Transverse colon (tissue), 4 donors: ENCODE measurements at regions not wholly inside any gene's neighbourhood (a gene's known extent, or its start where the extent isn't known, plus 50 kb on each side); places are given as distances from the start of the nearest gene placed in this dataset.

Source experiments
- DNase-seq: peaks from one replicate; pipeline ENCODE4 v3.0.0-alpha.2; 2019
- H3K27ac ChIP-seq, 4 donors: fragments of 200-600 bp; sonication (generic); 2 replicates each; pipeline ENCODE4 v1.5.1; 2016 to 2018; ENCODE audit warnings: inconsistent platforms in 4 of 4
- H3K27me3 ChIP-seq: fragments of 200-600 bp; sonication (generic); 2 replicates; pipeline ENCODE4 v1.5.1; 2017; ENCODE audit warnings: inconsistent platforms
- H3K36me3 ChIP-seq, 4 donors: fragments of 200-600 bp; sonication (generic); 2 replicates each; pipeline ENCODE4 v1.5.1; 2017 to 2019; ENCODE audit warnings: inconsistent platforms in 4 of 4
- H3K4me1 ChIP-seq, 4 donors: fragments of 200-600 bp; sonication (generic); 2 replicates each; pipeline ENCODE4 v1.5.1; 2017 to 2020; ENCODE audit warnings: inconsistent platforms in 4 of 4
- H3K4me3 ChIP-seq, 4 donors: fragments of 200-600 bp; sonication (generic); 1 replicate in 1 of 4; 2 replicates in 3 of 4; pipeline versions ENCODE4 v1.5.1 to v1.6.1; 2017 to 2019; ENCODE audit warnings: inconsistent platforms in 4 of 4
- H3K9me3 ChIP-seq, 2 donors: fragments of 200-600 bp; sonication (generic); 2 replicates each; pipeline ENCODE4 v1.5.1; 2017 to 2019; ENCODE audit warnings: inconsistent platforms in 2 of 2
- EP300 ChIP-seq: sonication (generic); formaldehyde crosslinking; IDR thresholded peaks from one replicate; pipeline ENCODE4 v1.6.1; 2017; ENCODE audit warnings: antibody characterized with exemption, low read depth
- POLR2A ChIP-seq: fragments of 450-650 bp; IDR thresholded peaks from one replicate; pipeline ENCODE4 v1.6.1; 2016; ENCODE audit warnings: antibody characterized with exemption, mild to moderate bottlenecking, moderate library complexity
- POLR2AphosphoS5 ChIP-seq, 3 donors: sonication (generic); formaldehyde crosslinking; IDR thresholded peaks; one replicate each; pipeline ENCODE4 v1.6.1; 2016; ENCODE audit warnings: antibody characterized with exemption in 3 of 3
- WGBS, 2 donors: methylation state at CpG; one replicate each; pipeline ENCODE4 v1.1.5; 2018; ENCODE audit warnings: low coverage in 1 of 2; 5-methylcytosine and 5-hydroxymethylcytosine counted together
- in situ Hi-C, 4 donors: fragments of 200-750 bp; cut with MboI; loops; one replicate each; pipeline versions ENCODE4 v1.15.0 to v1.15.1; 2017; ENCODE audit warnings: low sequenced_read_pairs in 3 of 4, low pct_ligation_motif_present in 1 of 4, low pct_unique_long_range_greater_than_20kb in 1 of 4
- intact Hi-C: fragments of 100-400 bp; cut with DNase I; formaldehyde crosslinking; loops from one replicate; pipeline ENCODE4 v1.15.1; 2023; ENCODE audit warnings: low total_unique reads
- TF ChIP-seq, protein P1 (sequence below), 5 experiments: fragments of 200-600 bp in 3 of 5; fragments of 450-650 bp in 2 of 5; sonication (generic) in 3 of 5; IDR thresholded peaks; 1 replicate in 2 of 5; 2 replicates in 3 of 5; pipeline ENCODE4 v1.5.1; 2016 to 2017; ENCODE audit warnings: antibody characterized with exemption in 5 of 5, inconsistent platforms in 3 of 5, mild to moderate bottlenecking in 2 of 5, moderate library complexity in 1 of 5

DNA sequence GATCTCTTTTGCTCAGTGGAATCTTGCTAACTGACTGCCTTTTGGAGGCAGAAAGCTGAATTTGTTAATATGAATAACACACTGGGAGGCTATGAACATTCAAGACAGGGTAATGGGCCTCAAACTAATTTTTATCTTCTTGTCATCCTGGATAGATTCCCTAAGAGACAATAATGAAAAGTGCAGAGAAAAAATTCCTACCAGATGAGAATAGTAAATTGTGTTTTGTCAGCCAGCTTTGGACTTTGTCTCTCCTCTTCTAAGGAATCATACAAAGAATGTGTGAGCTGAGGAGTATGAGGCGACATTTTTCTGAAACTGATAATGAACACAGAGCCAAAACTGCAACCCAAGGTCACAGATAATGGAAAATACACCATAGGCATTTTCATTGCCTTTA, 649.3 kb downstream of the IQCM start:
- no peaks in the 10 kb centered on the region for H3K4me1 ChIP-seq
- no peaks in the 10 kb centered on the region for H3K36me3 ChIP-seq
- no peaks in the 10 kb centered on the region for H3K9me3 ChIP-seq
- H3K27ac ChIP-seq, result no peak overlapping the region
- TF ChIP-seq EP300, result no peak
- TF ChIP-seq POLR2A, result no peak
- TF ChIP-seq, protein P1, sequence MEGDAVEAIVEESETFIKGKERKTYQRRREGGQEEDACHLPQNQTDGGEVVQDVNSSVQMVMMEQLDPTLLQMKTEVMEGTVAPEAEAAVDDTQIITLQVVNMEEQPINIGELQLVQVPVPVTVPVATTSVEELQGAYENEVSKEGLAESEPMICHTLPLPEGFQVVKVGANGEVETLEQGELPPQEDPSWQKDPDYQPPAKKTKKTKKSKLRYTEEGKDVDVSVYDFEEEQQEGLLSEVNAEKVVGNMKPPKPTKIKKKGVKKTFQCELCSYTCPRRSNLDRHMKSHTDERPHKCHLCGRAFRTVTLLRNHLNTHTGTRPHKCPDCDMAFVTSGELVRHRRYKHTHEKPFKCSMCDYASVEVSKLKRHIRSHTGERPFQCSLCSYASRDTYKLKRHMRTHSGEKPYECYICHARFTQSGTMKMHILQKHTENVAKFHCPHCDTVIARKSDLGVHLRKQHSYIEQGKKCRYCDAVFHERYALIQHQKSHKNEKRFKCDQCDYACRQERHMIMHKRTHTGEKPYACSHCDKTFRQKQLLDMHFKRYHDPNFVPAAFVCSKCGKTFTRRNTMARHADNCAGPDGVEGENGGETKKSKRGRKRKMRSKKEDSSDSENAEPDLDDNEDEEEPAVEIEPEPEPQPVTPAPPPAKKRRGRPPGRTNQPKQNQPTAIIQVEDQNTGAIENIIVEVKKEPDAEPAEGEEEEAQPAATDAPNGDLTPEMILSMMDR (IDR thresholded peaks at IDR 0.05), result no peak
- no peak for TF ChIP-seq POLR2AphosphoS5 (IDR thresholded peaks at IDR 0.05)
- in situ Hi-C loops, result no loop called here
- no peak for DNase-seq
- intact Hi-C loops, result no loop called here
- WGBS, 2 donors, result 72 to 75% methylated on average over 1 of the region's 1 CpG
- H3K4me3 ChIP-seq, result no peak overlapping the region
- H3K27me3 ChIP-seq, result no peaks in the 10 kb centered on the region

DNA sequence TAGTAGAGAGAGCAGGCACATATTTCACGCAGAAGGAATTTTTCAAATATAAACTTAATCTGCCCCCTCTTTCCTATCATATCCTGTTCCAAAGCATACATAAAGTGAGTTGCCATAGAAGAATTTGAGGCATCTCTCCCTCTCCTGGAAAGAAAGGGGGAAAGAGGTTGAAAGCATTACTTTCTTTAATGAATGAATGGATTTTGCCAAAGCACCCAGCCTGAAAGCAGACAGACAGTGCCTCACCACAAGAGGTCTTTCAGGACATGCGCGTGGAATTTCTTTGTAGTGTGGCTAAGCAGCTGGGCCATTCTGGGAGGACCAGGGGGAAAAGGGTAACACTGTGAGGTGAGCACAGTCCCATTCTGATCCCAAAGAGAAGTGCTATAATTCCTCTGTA, 651.4 kb downstream of the IQCM start:
- no peaks in the 10 kb centered on the region for H3K27me3 ChIP-seq
- 86 to 90% methylated on average over 1 to 3 of the region's 3 CpGs for WGBS, 2 donors
- H3K36me3 ChIP-seq, result no peaks in the 10 kb centered on the region
- intact Hi-C loops, result no loop called here
- in situ Hi-C loops, result no loop called here
- DNase-seq, result no peak
- no peaks in the 10 kb centered on the region for H3K4me1 ChIP-seq
- H3K9me3 ChIP-seq, result no peaks in the 10 kb centered on the region
- H3K27ac ChIP-seq, result no peak overlapping the region
- H3K4me3 ChIP-seq, result no peak overlapping the region
- TF ChIP-seq POLR2A (no peak), EP300 (no peak), POLR2AphosphoS5 (IDR thresholded peaks at IDR 0.05) (no peak)
- TF ChIP-seq, protein P1 (IDR thresholded peaks at IDR 0.05), result no peak

DNA sequence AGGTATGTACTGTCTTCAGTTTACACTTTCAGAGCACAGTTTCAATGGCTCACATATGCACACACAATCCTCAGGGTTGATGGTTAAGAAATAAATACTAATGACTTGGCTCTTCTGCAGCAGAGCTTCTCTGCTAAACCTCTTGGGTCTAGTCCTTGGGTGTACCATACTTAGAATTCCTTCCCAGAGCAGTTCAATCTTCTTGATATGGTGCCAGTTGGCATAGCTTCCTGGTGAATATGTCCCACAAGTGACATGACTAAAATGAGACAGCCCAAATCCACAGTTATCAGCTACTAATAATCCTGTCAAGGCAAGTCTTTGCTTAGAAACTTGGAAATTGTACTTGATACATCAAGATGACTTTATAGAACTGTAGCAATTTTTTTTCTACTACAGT, 654.4 kb downstream of the IQCM start:
- DNase-seq, result no peak
- intact Hi-C loops (no loop called here), in situ Hi-C loops (no loop called here)
- no peak for TF ChIP-seq POLR2AphosphoS5 (IDR thresholded peaks at IDR 0.05)
- TF ChIP-seq, protein P1 (IDR thresholded peaks at IDR 0.05), result no peak
- no peak for TF ChIP-seq POLR2A
- no peak for TF ChIP-seq EP300
- Histone ChIP-seq H3K9me3 (no peaks in the 10 kb centered on the region), H3K27ac (no peak overlapping the region), H3K4me1 (no peaks in the 10 kb centered on the region), H3K4me3 (no peak overlapping the region), H3K27me3 (no peaks in the 10 kb centered on the region), H3K36me3 (no peaks in the 10 kb centered on the region)

DNA sequence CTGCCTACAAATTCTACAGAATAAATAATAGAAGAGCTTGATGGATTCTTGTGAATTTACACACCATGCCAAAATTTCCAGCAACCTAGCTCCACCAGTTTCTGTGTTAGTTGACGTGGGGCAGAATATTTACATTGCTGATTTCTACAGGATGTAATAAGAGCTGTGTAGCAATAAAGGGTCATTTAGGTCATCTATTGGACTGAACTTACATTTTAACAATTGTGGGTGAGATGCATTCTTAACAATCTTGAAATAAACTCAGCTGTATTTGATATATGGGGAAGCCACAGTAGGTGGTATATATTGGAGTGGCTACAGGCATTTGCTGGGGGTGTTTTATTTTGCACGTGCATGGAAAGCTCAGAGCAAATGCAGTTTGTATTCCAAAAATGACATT, 655.3 kb downstream of the IQCM start:
- H3K4me1 ChIP-seq, result no peaks in the 10 kb centered on the region
- no peak overlapping the region for H3K27ac ChIP-seq
- DNase-seq, result no peak
- H3K36me3 ChIP-seq, result no peaks in the 10 kb centered on the region
- no peaks in the 10 kb centered on the region for H3K9me3 ChIP-seq
- no peak overlapping the region for H3K4me3 ChIP-seq
- intact Hi-C loops, result no loop called here
- in situ Hi-C loops, result no loop called here
- TF ChIP-seq, protein P1 (IDR thresholded peaks at IDR 0.05), result no peak
- no peak for TF ChIP-seq POLR2A
- no peaks in the 10 kb centered on the region for H3K27me3 ChIP-seq
- WGBS, 2 donors, result 66 to 88% methylated on average over 1 to 2 of the region's 2 CpGs
